Large intestine (tissue), 3 donors: ENCODE measurements at regions not wholly inside any gene's neighbourhood (a gene's known extent, or its start where the extent isn't known, plus 50 kb on each side); places are given as distances from the start of the nearest gene placed in this dataset.

ENCODE experiments used
- DNase-seq, 2 donors: peaks; one replicate each; pipeline versions ENCODE4 v3.0.0 to v3.0.0-alpha.2; 2013
- H3K27ac ChIP-seq: one replicate; pipeline ENCODE4 v1.5.1; 2013; ENCODE audit warnings: low read length
- H3K27me3 ChIP-seq: 2 replicates; pipeline ENCODE4 v1.6.1; 2013; ENCODE audit warnings: low read length; ENCODE audit not compliant: control insufficient read depth, insufficient read depth
- H3K36me3 ChIP-seq: 2 replicates; pipeline ENCODE4 v1.6.1; 2013; ENCODE audit warnings: low read length; ENCODE audit not compliant: control insufficient read depth, insufficient read depth
- H3K4me1 ChIP-seq: one replicate; pipeline ENCODE4 v1.6.1; 2013; ENCODE audit warnings: low read length; ENCODE audit not compliant: control insufficient read depth, insufficient read depth
- H3K4me3 ChIP-seq: one replicate; pipeline ENCODE4 v1.5.1; 2013; ENCODE audit warnings: low read length
- H3K9me3 ChIP-seq: one replicate; pipeline ENCODE4 v1.6.1; 2013; ENCODE audit warnings: mild to moderate bottlenecking, low read depth, low read length, moderate library complexity; ENCODE audit not compliant: control insufficient read depth
- WGBS: methylation state at CpG from one replicate; pipeline ENCODE4 v1.1.5; 2013; ENCODE audit warnings: low lambda C conversion rate; ENCODE audit not compliant: insufficient coverage; 5-methylcytosine and 5-hydroxymethylcytosine counted together

DNA sequence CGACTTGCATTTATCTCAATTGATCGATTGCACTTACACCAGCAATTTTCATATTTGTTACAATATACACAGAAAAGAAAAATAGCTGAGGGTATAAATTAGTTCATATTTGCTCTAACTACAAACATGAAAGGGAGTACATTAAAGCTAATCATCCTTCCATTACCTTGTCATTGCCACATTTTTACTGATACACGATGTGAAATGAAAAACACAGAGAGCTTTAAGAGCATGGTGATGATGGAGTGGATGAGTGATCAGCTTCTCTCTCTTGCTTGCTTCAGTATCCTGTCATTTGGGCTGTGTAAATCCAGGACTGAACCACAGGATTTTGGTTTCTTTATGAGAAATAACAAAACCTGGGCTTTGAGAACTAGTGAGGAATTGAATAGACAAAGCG is 1207.5 kb upstream of the GOT2 start:
- Histone ChIP-seq H3K4me3 (no peak overlapping the region), H3K27me3 (no peaks in the 10 kb centered on the region), H3K36me3 (no peaks in the 10 kb centered on the region), H3K27ac (no peak overlapping the region), H3K9me3 (peaks cover 5% of the 10 kb centered on the region), H3K4me1 (no peaks in the 10 kb centered on the region)
- WGBS = 100% methylated on average over 1 of the region's 4 CpGs
- DNase-seq = no peak

- no peak for DNase-seq
- no peak overlapping the region for H3K27ac ChIP-seq
- no peaks in the 10 kb centered on the region for H3K9me3 ChIP-seq
- H3K4me1 ChIP-seq = no peaks in the 10 kb centered on the region
- H3K27me3 ChIP-seq = no peaks in the 10 kb centered on the region
- no peak overlapping the region for H3K4me3 ChIP-seq
- WGBS = no CpG with 5 or more reads among the region's 2 CpGs
- no peaks in the 10 kb centered on the region for H3K36me3 ChIP-seq
Observed at GRCh38 chr16:59920054-59920453, 1185.9 kb upstream of the GOT2 start.

DNA sequence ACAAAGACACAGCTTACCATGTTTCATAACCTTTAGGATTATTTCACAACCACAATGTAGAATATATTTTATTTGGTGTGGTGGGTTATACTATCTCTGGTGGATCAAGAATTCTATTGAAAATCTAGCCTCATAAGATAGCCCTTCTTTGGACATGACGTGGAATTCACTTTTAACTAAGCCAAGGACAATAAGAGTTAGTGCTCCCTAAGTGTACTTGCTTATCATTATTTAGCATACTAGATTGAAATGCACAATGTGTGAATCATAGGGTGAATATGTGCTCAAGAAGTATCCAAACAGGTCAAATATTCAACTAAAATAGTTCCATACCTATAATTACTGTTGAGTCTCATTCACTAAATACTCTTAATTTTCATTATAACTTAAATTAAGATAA is 1179.5 kb upstream of the GOT2 start:
- H3K27me3 ChIP-seq = no peaks in the 10 kb centered on the region
- H3K36me3 ChIP-seq = no peaks in the 10 kb centered on the region
- no peak overlapping the region for H3K27ac ChIP-seq
- no CpG with 5 or more reads among the region's 1 CpG for WGBS
- H3K4me1 ChIP-seq = no peaks in the 10 kb centered on the region
- H3K9me3 ChIP-seq = no peaks in the 10 kb centered on the region
- H3K4me3 ChIP-seq = no peak overlapping the region
- no peak for DNase-seq

DNA sequence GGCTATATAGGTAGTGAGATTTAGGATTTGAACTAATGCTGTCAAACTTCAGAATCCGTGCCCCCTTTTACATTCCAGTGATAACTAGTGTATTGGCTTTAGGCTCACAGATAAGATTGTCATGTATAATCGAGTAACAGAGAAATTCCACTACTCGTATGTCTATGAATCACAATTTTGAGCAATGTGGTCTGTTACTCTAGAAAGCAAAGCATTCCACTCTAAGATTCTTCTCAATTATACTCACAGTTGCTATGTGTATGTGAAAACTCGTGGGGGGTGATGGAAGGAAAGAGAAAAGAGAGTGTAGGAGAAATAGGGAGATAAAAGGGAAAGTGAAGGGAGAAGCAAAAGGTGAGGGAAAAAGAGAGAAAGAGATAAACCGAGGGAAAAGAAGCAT is 1175.1 kb upstream of the GOT2 start:
- no peaks in the 10 kb centered on the region for H3K4me1 ChIP-seq
- no peaks in the 10 kb centered on the region for H3K9me3 ChIP-seq
- DNase-seq = no peak
- H3K4me3 ChIP-seq = no peak overlapping the region
- 58% methylated on average over 2 of the region's 5 CpGs for WGBS
- H3K27ac ChIP-seq = no peak overlapping the region
- no peaks in the 10 kb centered on the region for H3K27me3 ChIP-seq
- no peaks in the 10 kb centered on the region for H3K36me3 ChIP-seq

DNA sequence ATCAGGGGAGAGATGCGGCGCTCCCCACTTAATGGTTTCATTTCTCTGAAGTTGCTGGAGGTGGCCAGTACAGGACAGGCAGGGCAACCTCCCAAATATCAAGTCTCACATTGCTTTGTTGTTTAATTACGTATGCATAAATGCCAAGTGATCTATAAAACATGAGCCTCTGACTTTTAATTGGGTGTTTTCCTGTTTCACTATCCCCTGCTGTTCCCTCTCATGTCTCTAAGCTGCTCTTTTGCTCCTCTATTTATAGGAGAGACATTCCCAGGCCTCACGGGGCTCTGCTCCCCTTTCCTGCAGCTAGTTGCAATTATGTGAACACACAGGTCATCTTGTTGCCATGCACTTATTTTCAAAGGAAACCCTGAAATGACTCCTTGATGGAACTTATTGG is 1173.5 kb upstream of the GOT2 start:
- Histone ChIP-seq H3K4me1 (no peaks in the 10 kb centered on the region), H3K9me3 (no peaks in the 10 kb centered on the region), H3K36me3 (no peaks in the 10 kb centered on the region), H3K27ac (no peak overlapping the region), H3K27me3 (no peaks in the 10 kb centered on the region), H3K4me3 (no peak overlapping the region)
- DNase-seq = no peak
- 100% methylated on average over 1 of the region's 4 CpGs for WGBS

- no CpG with 5 or more reads among the region's 6 CpGs for WGBS
- Histone ChIP-seq H3K4me1 (no peaks in the 10 kb centered on the region), H3K4me3 (no peak overlapping the region), H3K27me3 (no peaks in the 10 kb centered on the region), H3K36me3 (no peaks in the 10 kb centered on the region), H3K9me3 (no peaks in the 10 kb centered on the region), H3K27ac (no peak overlapping the region)
- DNase-seq = no peak
Observed at GRCh38 chr16:59905606-59906005, 1171.5 kb upstream of the GOT2 start.

GRCh38 chr16:59905131-59905530 is 1171.0 kb upstream of the GOT2 start:
- WGBS = 100% methylated on average over 2 of the region's 2 CpGs

GRCh38 chr16:59899940-59900339 is 1165.8 kb upstream of the GOT2 start:
- H3K4me3 ChIP-seq = no peak overlapping the region
- H3K27ac ChIP-seq = no peak overlapping the region
- H3K36me3 ChIP-seq = no peaks in the 10 kb centered on the region
- H3K9me3 ChIP-seq = peaks cover 1% of the 10 kb centered on the region
- DNase-seq = no peak
- no peaks in the 10 kb centered on the region for H3K27me3 ChIP-seq
- no CpG with 5 or more reads among the region's 2 CpGs for WGBS
- no peaks in the 10 kb centered on the region for H3K4me1 ChIP-seq

More at GRCh38 chr16:59905131-59905530, 1171.0 kb upstream of the GOT2 start:
- Histone ChIP-seq H3K27ac (no peak overlapping the region), H3K4me3 (no peak overlapping the region), H3K27me3 (no peaks in the 10 kb centered on the region), H3K36me3 (no peaks in the 10 kb centered on the region), H3K4me1 (no peaks in the 10 kb centered on the region), H3K9me3 (no peaks in the 10 kb centered on the region)
- DNase-seq = no peak

GRCh38 chr16:59892376-59892775 is 1158.3 kb upstream of the GOT2 start:
- Histone ChIP-seq H3K27me3 (no peaks in the 10 kb centered on the region), H3K36me3 (no peaks in the 10 kb centered on the region), H3K4me1 (no peaks in the 10 kb centered on the region), H3K27ac (no peak overlapping the region), H3K9me3 (peaks cover 11% of the 10 kb centered on the region), H3K4me3 (no peak overlapping the region)
- DNase-seq = no peak
- 92% methylated on average over 1 of the region's 8 CpGs for WGBS

DNA sequence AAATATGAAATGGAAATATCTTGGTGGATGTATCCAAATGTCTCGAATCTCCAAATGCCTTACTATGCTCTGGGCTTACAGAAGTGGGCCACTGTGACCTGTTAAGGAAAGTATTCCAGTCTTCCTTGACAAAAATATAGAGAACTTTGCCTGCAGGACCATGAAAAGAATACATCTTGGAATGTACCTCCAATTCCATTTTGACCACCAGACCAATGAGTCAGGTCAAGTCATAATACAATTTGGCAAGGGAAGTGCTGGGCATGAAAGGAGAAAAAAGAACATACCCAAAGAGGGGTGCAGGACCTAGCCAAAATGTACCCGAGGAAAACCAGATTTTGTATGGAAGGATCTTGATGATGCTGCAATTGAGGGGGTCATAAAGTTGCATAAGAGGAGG is 1153.7 kb upstream of the GOT2 start:
- Histone ChIP-seq H3K27ac (no peak overlapping the region), H3K4me1 (no peaks in the 10 kb centered on the region), H3K4me3 (no peak overlapping the region), H3K9me3 (peaks cover under 1% of the 10 kb centered on the region), H3K36me3 (no peaks in the 10 kb centered on the region), H3K27me3 (no peaks in the 10 kb centered on the region)
- 60% methylated on average over 1 of the region's 2 CpGs for WGBS
- no peak for DNase-seq

- H3K4me3 ChIP-seq = no peak overlapping the region
Observed at GRCh38 chr16:59886021-59886420, 1151.9 kb upstream of the GOT2 start.

More at GRCh38 chr16:59886021-59886420, 1151.9 kb upstream of the GOT2 start:
- WGBS = 83% methylated on average over 1 of the region's 2 CpGs
- no peak for DNase-seq
- Histone ChIP-seq H3K27me3 (no peaks in the 10 kb centered on the region), H3K27ac (no peak overlapping the region), H3K4me1 (no peaks in the 10 kb centered on the region), H3K36me3 (no peaks in the 10 kb centered on the region), H3K9me3 (no peaks in the 10 kb centered on the region)
